ENCODE measurements at regions not wholly inside any gene's neighbourhood (a gene's known extent, or its start where the extent isn't known, plus 50 kb on each side); places are given as distances from the start of the nearest gene placed in this dataset.

GRCh38 chr6:96301781-96302180 is 219.8 kb upstream of the UFL1 start:
- no peak for TF ChIP-seq ZFP3 (CRISPR knock-in tag; IDR thresholded peaks at IDR 0.05)
- TF ChIP-seq PATZ1 (CRISPR knock-in tag; IDR thresholded peaks at IDR 0.05; ENCODE audit: borderline replicate concordance): no peak
- no peak for TF ChIP-seq ISL1 (CRISPR knock-in tag; IDR thresholded peaks at IDR 0.05)
- TF ChIP-seq, protein P1, sequence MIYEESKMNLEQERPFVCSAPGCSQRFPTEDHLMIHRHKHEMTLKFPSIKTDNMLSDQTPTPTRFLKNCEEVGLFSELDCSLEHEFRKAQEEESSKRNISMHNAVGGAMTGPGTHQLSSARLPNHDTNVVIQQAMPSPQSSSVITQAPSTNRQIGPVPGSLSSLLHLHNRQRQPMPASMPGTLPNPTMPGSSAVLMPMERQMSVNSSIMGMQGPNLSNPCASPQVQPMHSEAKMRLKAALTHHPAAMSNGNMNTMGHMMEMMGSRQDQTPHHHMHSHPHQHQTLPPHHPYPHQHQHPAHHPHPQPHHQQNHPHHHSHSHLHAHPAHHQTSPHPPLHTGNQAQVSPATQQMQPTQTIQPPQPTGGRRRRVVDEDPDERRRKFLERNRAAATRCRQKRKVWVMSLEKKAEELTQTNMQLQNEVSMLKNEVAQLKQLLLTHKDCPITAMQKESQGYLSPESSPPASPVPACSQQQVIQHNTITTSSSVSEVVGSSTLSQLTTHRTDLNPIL (CRISPR knock-in tag; IDR thresholded peaks at IDR 0.05; ENCODE audit: low read depth): no peak

All from SK-N-SH treated with all-trans-retinoic acid at 6 μM for 48 hours (cell line).